ENCODE measurements at regions not wholly inside any gene's neighbourhood (a gene's known extent, or its start where the extent isn't known, plus 50 kb on each side); places are given as distances from the start of the nearest gene placed in this dataset.

DNA sequence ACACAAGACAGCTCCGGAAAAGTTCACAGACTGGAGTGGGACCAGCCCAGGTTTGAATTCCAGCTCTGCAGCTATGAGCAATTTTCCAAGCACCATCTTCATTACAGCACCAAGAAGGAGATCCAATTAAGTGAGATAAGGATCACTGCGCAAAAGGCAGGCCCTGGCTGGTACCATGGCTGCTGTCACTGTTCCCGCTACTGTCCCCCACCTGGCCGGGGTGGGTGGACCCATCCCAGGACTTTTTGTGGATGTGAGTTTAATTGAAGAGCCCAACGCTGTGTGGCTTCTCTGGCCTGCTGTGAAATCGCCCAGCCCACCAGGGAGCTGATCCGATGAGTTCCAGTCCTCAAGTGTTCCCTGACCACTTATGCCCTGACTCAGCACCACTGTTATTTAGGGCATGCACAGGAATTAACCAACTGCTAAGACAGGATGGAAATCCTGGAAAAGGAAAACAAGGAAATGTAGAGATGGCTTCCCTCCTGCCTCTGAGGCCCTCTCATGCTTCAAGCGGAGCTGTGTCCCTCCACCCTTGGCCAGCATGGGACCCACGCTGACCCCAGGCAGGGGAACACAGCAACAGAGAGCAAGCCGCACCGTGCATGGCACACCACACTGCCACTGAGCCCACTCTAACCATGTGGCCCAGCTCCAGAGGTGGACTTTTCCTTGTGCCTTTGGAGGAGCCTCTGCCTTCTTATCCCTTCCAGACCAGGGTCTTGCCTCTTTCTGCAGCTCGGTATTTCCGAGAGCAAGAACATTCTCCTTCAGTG, 150.0 kb upstream of the CST7 start:
- no peak for DNase-seq (ENCODE audit: low read depth)

DNA sequence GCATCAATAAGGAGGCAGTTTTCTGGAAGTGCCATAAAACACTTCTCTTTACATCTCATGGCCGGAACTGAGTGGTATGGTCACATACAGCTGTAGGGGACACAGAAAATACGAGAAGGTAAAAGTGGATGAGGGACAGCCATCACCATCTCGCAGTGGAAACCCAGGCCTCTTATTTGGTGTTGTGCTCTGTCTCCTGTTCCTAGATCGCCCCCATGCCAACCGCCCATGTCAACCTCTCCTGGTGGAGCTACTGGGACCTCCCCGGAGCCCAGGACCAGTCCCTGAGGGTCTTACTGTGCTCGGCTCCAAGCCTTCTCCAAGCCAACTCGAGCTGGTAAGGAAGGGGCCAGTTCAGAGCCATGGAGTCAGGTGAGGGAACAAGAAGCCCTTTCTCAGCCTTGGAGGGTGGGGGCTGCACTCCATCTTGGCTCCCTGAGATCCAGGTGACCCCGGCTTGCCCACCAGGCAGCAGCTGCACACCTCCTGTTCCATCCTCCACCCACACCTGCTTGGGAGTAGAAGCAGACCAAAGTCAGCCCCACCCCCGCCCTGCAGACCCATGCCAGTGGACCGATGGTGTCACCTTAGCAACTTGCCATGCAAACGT, 149.0 kb upstream of the CST7 start:
- no peak for DNase-seq (ENCODE audit: low read depth)
- Histone ChIP-seq H3K36me3 (ENCODE audit: control insufficient read depth, insufficient read depth, low read length) (no peaks in the 10 kb centered on the region), H3K4me3 (ENCODE audit: low read depth, low read length) (no peak overlapping the region), H3K27me3 (ENCODE audit: control insufficient read depth, insufficient read depth, low read length) (no peaks in the 10 kb centered on the region)
- ChIA-PET CTCF (interaction anchor here (0.7 kb wide), 1 partner anchor 725 kb away, joined by 3 read pairs; no protein-coding TSS in a partner anchor), POLR2A (no interaction called here)
- TF ChIP-seq, protein P1, sequence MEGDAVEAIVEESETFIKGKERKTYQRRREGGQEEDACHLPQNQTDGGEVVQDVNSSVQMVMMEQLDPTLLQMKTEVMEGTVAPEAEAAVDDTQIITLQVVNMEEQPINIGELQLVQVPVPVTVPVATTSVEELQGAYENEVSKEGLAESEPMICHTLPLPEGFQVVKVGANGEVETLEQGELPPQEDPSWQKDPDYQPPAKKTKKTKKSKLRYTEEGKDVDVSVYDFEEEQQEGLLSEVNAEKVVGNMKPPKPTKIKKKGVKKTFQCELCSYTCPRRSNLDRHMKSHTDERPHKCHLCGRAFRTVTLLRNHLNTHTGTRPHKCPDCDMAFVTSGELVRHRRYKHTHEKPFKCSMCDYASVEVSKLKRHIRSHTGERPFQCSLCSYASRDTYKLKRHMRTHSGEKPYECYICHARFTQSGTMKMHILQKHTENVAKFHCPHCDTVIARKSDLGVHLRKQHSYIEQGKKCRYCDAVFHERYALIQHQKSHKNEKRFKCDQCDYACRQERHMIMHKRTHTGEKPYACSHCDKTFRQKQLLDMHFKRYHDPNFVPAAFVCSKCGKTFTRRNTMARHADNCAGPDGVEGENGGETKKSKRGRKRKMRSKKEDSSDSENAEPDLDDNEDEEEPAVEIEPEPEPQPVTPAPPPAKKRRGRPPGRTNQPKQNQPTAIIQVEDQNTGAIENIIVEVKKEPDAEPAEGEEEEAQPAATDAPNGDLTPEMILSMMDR (IDR thresholded peaks at IDR 0.05; ENCODE audit: insufficient read depth, low read depth, low read length), result no peak

More for the DNA sequence above, 150.0 kb upstream of the CST7 start:
- TF ChIP-seq, protein P1 (IDR thresholded peaks at IDR 0.05; ENCODE audit: insufficient read depth, low read depth, low read length), result no peak
- no peaks in the 10 kb centered on the region for H3K36me3 ChIP-seq (ENCODE audit: control insufficient read depth, insufficient read depth, low read length)
- POLR2A ChIA-PET, result no interaction called here
- H3K27me3 ChIP-seq (ENCODE audit: control insufficient read depth, insufficient read depth, low read length), result no peaks in the 10 kb centered on the region
- no peak overlapping the region for H3K4me3 ChIP-seq (ENCODE audit: low read depth, low read length)
- CTCF ChIA-PET, result interaction anchor here (1.2 kb wide), 1 partner anchor 119 kb away, joined by 3 read pairs; no protein-coding TSS in a partner anchor

DNA sequence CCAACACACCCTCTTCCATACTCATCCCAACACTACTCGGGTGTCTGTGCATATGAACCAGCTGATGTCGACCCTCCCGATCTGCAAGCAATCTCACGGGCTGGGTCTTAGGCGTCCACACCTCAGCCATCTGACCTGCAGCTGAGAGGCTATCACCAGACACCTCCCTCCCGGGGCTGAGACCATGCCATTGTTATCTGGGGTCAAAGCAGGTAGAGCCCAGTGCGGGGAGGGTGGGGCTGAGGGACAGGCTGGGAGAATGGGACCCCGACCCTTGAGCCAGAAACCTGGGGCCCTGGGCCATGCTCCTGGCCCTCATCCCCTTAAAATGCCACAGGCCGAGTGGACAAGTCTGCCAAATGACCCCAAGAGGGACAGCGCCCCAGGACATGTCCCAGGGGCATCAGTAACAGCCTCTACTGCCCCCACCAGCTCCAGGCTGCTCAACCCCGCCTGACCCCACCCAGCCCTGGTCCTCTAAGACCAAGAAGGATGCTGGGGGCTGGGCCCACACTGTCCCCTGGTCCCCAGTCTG, 146.7 kb upstream of the CST7 start:
- POLR2A ChIA-PET, result no interaction called here
- Histone ChIP-seq H3K27me3 (ENCODE audit: control insufficient read depth, insufficient read depth, low read length) (no peaks in the 10 kb centered on the region), H3K36me3 (ENCODE audit: control insufficient read depth, insufficient read depth, low read length) (no peaks in the 10 kb centered on the region), H3K4me3 (ENCODE audit: low read depth, low read length) (no peak overlapping the region)
- TF ChIP-seq, protein P1 (IDR thresholded peaks at IDR 0.05; ENCODE audit: insufficient read depth, low read depth, low read length), result no peak
- no peak for DNase-seq (ENCODE audit: low read depth)
- CTCF ChIA-PET, result no interaction called here

DNA sequence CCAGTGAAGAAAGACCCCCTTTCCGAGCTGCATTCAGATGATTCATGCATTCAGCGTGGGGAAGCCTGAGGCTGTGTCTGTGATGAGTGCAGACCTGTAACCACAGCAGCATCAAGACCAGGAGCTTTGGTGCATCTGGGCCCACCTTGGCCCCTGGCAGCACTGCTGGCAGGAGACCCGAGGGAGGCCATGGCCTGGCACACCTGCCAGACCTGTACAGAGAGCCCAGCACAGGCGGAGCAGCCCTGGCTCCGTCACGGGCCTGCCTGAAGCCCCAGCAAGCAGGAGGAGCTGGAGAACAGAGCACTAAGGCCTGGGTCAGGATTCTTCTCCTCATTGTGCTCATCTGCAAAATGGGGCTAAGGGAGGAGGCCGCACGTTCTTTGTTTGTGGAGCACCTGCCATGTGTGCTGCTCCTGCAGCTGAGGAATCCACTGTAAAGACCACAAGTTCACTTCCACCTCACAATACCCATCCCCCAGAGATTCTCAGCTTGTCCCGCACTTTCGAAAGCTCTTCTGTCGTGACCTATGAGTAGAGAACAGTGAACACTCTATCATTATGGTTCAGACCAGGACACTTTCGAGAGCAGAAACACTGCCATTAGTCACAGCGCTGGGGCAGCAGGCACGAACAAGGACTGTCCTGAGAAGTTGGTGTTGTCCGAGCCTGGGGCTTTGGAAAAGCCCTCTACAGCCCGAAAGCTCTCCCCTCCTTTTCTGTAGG, 144.4 kb upstream of the CST7 start:
- ChIA-PET CTCF (interaction anchor here (0.7 kb wide), 1 partner anchor 654 kb away, joined by 3 read pairs; no protein-coding TSS in a partner anchor), POLR2A (no interaction called here)
- Histone ChIP-seq H3K4me3 (ENCODE audit: low read depth, low read length) (no peak overlapping the region), H3K27me3 (ENCODE audit: control insufficient read depth, insufficient read depth, low read length) (no peaks in the 10 kb centered on the region), H3K36me3 (ENCODE audit: control insufficient read depth, insufficient read depth, low read length) (no peaks in the 10 kb centered on the region)
- no peak for DNase-seq (ENCODE audit: low read depth)
- TF ChIP-seq, protein P1 (IDR thresholded peaks at IDR 0.05; ENCODE audit: insufficient read depth, low read depth, low read length), result no peak
